SK-N-SH (cell line): ENCODE measurements at regions not wholly inside any gene's neighbourhood (a gene's known extent, or its start where the extent isn't known, plus 50 kb on each side); places are given as distances from the start of the nearest gene placed in this dataset.

Experiments
- CTCF ChIA-PET: fragments of 300-600, 350-600 bp; formaldehyde crosslinking; extraction: SDS; loops from one replicate; lab custom pipeline; 2021; lab: Yijun Ruan, JAX
- POLR2A ChIA-PET: fragments of 350-600 bp; sonication (Branson Sonifier 250); formaldehyde crosslinking; extraction: SDS; loops from one replicate; lab custom pipeline; 2020; ENCODE audit warnings: antibody characterized with exemption, inconsistent platforms; lab: Yijun Ruan, JAX
- DNase-seq: peaks from one replicate; pipeline ENCODE4 v3.0.0; 2012
- H2AFZ ChIP-seq: fragments of 200-600 bp; sonication (generic); 2 replicates; pipeline ENCODE4 v1.8.1; 2016; ENCODE audit warnings: antibody characterized with exemption, mild to moderate bottlenecking, low read depth
- H3F3A ChIP-seq: fragments of 200-600 bp; sonication (generic); replicated peaks from 2 replicates; pipeline ENCODE3; 2016; ENCODE audit warnings: antibody characterized with exemption, mild to moderate bottlenecking; ENCODE audit not compliant: insufficient read depth
- H3K27ac ChIP-seq, 2 experiments: fragments of 200-500 bp in 1 of 2; fragments of 200-600 bp in 1 of 2; sonication (Bioruptor generic) in 1 of 2; sonication (generic), shearing (Covaris generic) in 1 of 2; 2 replicates each; pipeline versions ENCODE4 v1.5.1 to v1.6.1; 2014 to 2016; ENCODE audit warnings: low read depth in 2 of 2, inconsistent platforms in 1 of 2, low read length in 1 of 2, mild to moderate bottlenecking in 1 of 2, mixed read lengths in 1 of 2
- H3K27me3 ChIP-seq: fragments of 200-600 bp; sonication (generic), shearing (Covaris generic); 2 replicates; pipeline ENCODE4 v1.6.1; 2016; ENCODE audit warnings: mixed run types; ENCODE audit not compliant: insufficient read depth
- H3K36me3 ChIP-seq, 2 experiments: fragments of 200-500 bp in 1 of 2; fragments of 200-600 bp in 1 of 2; sonication (Bioruptor generic) in 1 of 2; sonication (generic) in 1 of 2; replicated peaks in 1 of 2; 2 replicates each; pipeline versions ENCODE3 to v1.5.1; 2014 to 2016; ENCODE audit warnings: low read length in 1 of 2, mild to moderate bottlenecking in 1 of 2; ENCODE audit not compliant: insufficient read depth in 2 of 2, control insufficient read depth in 1 of 2
- H3K4me1 ChIP-seq, 2 experiments: fragments of 200-500 bp in 1 of 2; fragments of 200-600 bp in 1 of 2; sonication (Bioruptor generic) in 1 of 2; sonication (generic), shearing (Covaris generic) in 1 of 2; 2 replicates each; pipeline versions ENCODE4 v1.5.1 to v1.6.1; 2014 to 2016; ENCODE audit warnings: low read depth in 1 of 2, low read length in 1 of 2, mixed run types in 1 of 2; ENCODE audit not compliant: insufficient read depth in 2 of 2, control insufficient read depth in 1 of 2
- H3K4me2 ChIP-seq: fragments of 200-600 bp; sonication (generic), shearing (Covaris generic); 2 replicates; pipeline ENCODE4 v1.6.1; 2017; ENCODE audit warnings: mixed run types
- H3K4me3 ChIP-seq, 2 experiments: fragments of 200-500 bp in 1 of 2; fragments of 200-600 bp in 1 of 2; sonication (Bioruptor generic) in 1 of 2; sonication (generic), shearing (Covaris generic) in 1 of 2; 2 replicates each; pipeline versions ENCODE4 v1.5.1 to v1.8.1; 2014 to 2016; ENCODE audit warnings: low read depth in 2 of 2, inconsistent platforms in 1 of 2, low read length in 1 of 2, mild to moderate bottlenecking in 1 of 2, mixed read lengths in 1 of 2, moderate library complexity in 1 of 2
- H3K79me2 ChIP-seq: fragments of 200-600 bp; sonication (generic); 2 replicates; pipeline ENCODE4 v1.8.1; 2017; ENCODE audit warnings: mild to moderate bottlenecking; ENCODE audit not compliant: insufficient read depth
- H3K9ac ChIP-seq: fragments of 200-600 bp; sonication (generic); 2 replicates; pipeline ENCODE4 v1.6.1; 2017; ENCODE audit warnings: mixed run types
- H3K9me2 ChIP-seq: fragments of 200-600 bp; sonication (generic); 2 replicates; pipeline ENCODE4 v1.6.1; 2017; ENCODE audit warnings: mixed run types
- H3K9me3 ChIP-seq: fragments of 200-600 bp; sonication (generic); 2 replicates; pipeline ENCODE4 v1.6.1; 2017; ENCODE audit warnings: mixed run types, mild to moderate bottlenecking, moderate library complexity
- H4K20me1 ChIP-seq: fragments of 200-600 bp; sonication (generic); 2 replicates; pipeline ENCODE4 v1.6.1; 2017; ENCODE audit warnings: mild to moderate bottlenecking, mixed run types; ENCODE audit not compliant: insufficient read depth
- CHD2 ChIP-seq: fragments of 150-350 bp; IDR thresholded peaks from 2 replicates; pipeline ENCODE4 v1.6.1; 2018; ENCODE audit warnings: low read length; ENCODE audit not compliant: partially characterized antibody
- ELF1 ChIP-seq: IDR thresholded peaks from 2 replicates; pipeline ENCODE4 v1.4.0; 2012
- EP300 ChIP-seq, 2 experiments: IDR thresholded peaks; 2 replicates each; pipeline versions ENCODE4 v1.4.0 to v1.6.1; 2012; ENCODE audit warnings: borderline replicate concordance in 1 of 2, low read depth in 1 of 2, low read length in 1 of 2
- FOSL2 ChIP-seq: IDR thresholded peaks from 2 replicates; pipeline ENCODE4 v1.4.0; 2012; ENCODE audit warnings: low read depth, mild to moderate bottlenecking, moderate library complexity, borderline replicate concordance
- GABPA ChIP-seq: IDR thresholded peaks from 2 replicates; pipeline ENCODE4 v1.4.0; 2012; ENCODE audit warnings: low read depth, mild to moderate bottlenecking
- GATA2 ChIP-seq: sonication (generic); formaldehyde crosslinking; IDR thresholded peaks from 2 replicates; pipeline ENCODE4 v1.5.0; 2020; ENCODE audit warnings: mild to moderate bottlenecking, missing genetic modification reagents
- IRF3 ChIP-seq: fragments of 150-350 bp; IDR thresholded peaks from 2 replicates; pipeline ENCODE4 v1.6.1; 2016; ENCODE audit warnings: mild to moderate bottlenecking, low read depth, low read length
- JUND ChIP-seq: IDR thresholded peaks from 2 replicates; pipeline ENCODE4 v1.4.0; 2012
- MEF2A ChIP-seq: IDR thresholded peaks from 2 replicates; pipeline ENCODE4 v1.4.0; 2012; ENCODE audit warnings: low read depth, borderline replicate concordance
- MXI1 ChIP-seq: IDR thresholded peaks from 2 replicates; pipeline ENCODE4 v1.6.1; 2012; ENCODE audit warnings: mild to moderate bottlenecking, low read depth, low read length, improper control_type of control experiment
- NFIC ChIP-seq: IDR thresholded peaks from 2 replicates; pipeline ENCODE4 v1.4.0; 2012; ENCODE audit warnings: borderline replicate concordance
- PBX3 ChIP-seq: IDR thresholded peaks from 2 replicates; pipeline ENCODE4; 2012
- POLR2AphosphoS5 ChIP-seq: IDR thresholded peaks from 2 replicates; pipeline ENCODE4 v1.6.1; 2012; ENCODE audit warnings: low read depth, low read length
- RAD21 ChIP-seq: IDR thresholded peaks from 2 replicates; pipeline ENCODE4 v1.6.1; 2012; ENCODE audit warnings: mild to moderate bottlenecking, low read length
- RCOR1 ChIP-seq: fragments of 150-350 bp; IDR thresholded peaks from 2 replicates; pipeline ENCODE4 v1.6.1; 2017; ENCODE audit warnings: antibody characterized with exemption, low read length
- RFX5 ChIP-seq: IDR thresholded peaks from 2 replicates; pipeline ENCODE4 v1.6.1; 2012; ENCODE audit warnings: mild to moderate bottlenecking, improper control_type of control experiment, low read length
- SIN3A ChIP-seq: IDR thresholded peaks from 2 replicates; pipeline ENCODE4 v1.6.1; 2012; ENCODE audit warnings: low read depth, mild to moderate bottlenecking, low read length, moderate library complexity, borderline replicate concordance
- TAF1 ChIP-seq: IDR thresholded peaks from 2 replicates; pipeline ENCODE4 v1.6.1; 2012; ENCODE audit warnings: low read depth, mild to moderate bottlenecking, low read length, moderate library complexity, borderline replicate concordance
- TCF12 ChIP-seq: IDR thresholded peaks from 2 replicates; pipeline ENCODE4 v1.4.0; 2012
- YY1 ChIP-seq: IDR thresholded peaks from 2 replicates; pipeline ENCODE4 v1.4.0; 2012; ENCODE audit warnings: low read depth, mild to moderate bottlenecking
- WGBS: methylation state at CpG from one replicate; pipeline ENCODE4 v1.1.6; 2017; ENCODE audit warnings: low lambda C conversion rate; 5-methylcytosine and 5-hydroxymethylcytosine counted together
- TF ChIP-seq, protein P1 (sequence below): fragments of 200-600 bp; sonication (generic); IDR thresholded peaks from 2 replicates; pipeline ENCODE4 v1.6.1; 2017; ENCODE audit warnings: antibody characterized with exemption, mild to moderate bottlenecking, moderate library complexity

DNA sequence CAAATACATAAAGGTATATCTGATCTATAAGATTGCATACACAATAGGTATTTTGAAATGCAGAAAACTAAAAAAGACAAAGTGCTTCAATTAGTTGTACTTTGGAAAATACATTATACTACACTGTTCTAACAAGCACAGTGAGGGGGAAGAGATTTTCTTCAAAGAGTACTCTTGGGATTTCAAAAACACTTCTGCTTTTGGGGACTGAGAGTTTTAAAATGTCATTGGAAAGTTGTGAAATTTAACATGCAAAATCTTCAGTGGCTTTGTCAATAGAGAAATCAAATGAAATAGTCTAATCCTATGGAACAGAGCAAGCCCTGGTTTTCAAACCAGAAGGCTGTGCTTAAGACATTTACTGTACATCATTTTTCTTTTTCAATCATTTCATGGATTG is 322.2 kb upstream of the SEMA6D start:
- no peak overlapping the region for H3K4me3 ChIP-seq
- ChIA-PET CTCF (interaction anchor here (2.2 kb wide), 1 partner anchor 21 kb away, joined by 7 read pairs; no protein-coding TSS in a partner anchor), POLR2A (no interaction called here)
- H3F3A ChIP-seq, result no peaks in the 10 kb centered on the region
- no peaks in the 10 kb centered on the region for H3K27me3 ChIP-seq
- H3K9me2 ChIP-seq, result no peaks in the 10 kb centered on the region
- no peak overlapping the region for H3K9ac ChIP-seq
- no peaks in the 10 kb centered on the region for H4K20me1 ChIP-seq
- H3K4me2 ChIP-seq, result no peak overlapping the region
- DNase-seq, result no peak
- TF ChIP-seq FOSL2, result no peak
- no peak for TF ChIP-seq GATA2 (CRISPR knock-in tag)
- no peak for TF ChIP-seq RAD21
- no peak for TF ChIP-seq YY1
- no peak for TF ChIP-seq PBX3
- no peak for TF ChIP-seq NFIC
- TF ChIP-seq MXI1, result no peak
- no peak for TF ChIP-seq SIN3A
- no peak for TF ChIP-seq RCOR1
- no peak for TF ChIP-seq RFX5
- TF ChIP-seq JUND, result no peak
- TF ChIP-seq GABPA, result no peak
- TF ChIP-seq EP300 (IDR thresholded peaks at IDR 0.05; ENCODE audit: borderline replicate concordance in 1 of 2, low read depth in 1 of 2, low read length in 1 of 2), result no peak
- no peak for TF ChIP-seq TAF1
- TF ChIP-seq MEF2A, result no peak
- TF ChIP-seq, all 33 proteins: peak for 0
- H2AFZ ChIP-seq, result no peak overlapping the region
- H3K36me3 ChIP-seq, result no peaks in the 10 kb centered on the region
- no peaks in the 10 kb centered on the region for H3K9me3 ChIP-seq
- H3K27ac ChIP-seq, result no peak overlapping the region
- peaks cover 0 to 11% of the 10 kb centered on the region in 2 experiments; a peak in 3 of 4 replicates for H3K4me1 ChIP-seq
- H3K79me2 ChIP-seq, result no peaks in the 10 kb centered on the region

GRCh38 chr15:47397655-47398054 is 319.6 kb upstream of the SEMA6D start:
- no peaks in the 10 kb centered on the region for H3K27me3 ChIP-seq
- no peaks in the 10 kb centered on the region for H3K9me2 ChIP-seq
- H3K9ac ChIP-seq, result no peak overlapping the region
- POLR2A ChIA-PET, result no interaction called here
- no peak overlapping the region for H3K4me3 ChIP-seq
- WGBS, result 43% methylated on average over 2 of the region's 2 CpGs
- no peak for DNase-seq
- TF ChIP-seq PBX3 (no peak), NFIC (no peak), POLR2AphosphoS5 (no peak), TCF12 (no peak), ELF1 (no peak), IRF3 (no peak), CHD2 (no peak)
- TF ChIP-seq, protein P1, sequence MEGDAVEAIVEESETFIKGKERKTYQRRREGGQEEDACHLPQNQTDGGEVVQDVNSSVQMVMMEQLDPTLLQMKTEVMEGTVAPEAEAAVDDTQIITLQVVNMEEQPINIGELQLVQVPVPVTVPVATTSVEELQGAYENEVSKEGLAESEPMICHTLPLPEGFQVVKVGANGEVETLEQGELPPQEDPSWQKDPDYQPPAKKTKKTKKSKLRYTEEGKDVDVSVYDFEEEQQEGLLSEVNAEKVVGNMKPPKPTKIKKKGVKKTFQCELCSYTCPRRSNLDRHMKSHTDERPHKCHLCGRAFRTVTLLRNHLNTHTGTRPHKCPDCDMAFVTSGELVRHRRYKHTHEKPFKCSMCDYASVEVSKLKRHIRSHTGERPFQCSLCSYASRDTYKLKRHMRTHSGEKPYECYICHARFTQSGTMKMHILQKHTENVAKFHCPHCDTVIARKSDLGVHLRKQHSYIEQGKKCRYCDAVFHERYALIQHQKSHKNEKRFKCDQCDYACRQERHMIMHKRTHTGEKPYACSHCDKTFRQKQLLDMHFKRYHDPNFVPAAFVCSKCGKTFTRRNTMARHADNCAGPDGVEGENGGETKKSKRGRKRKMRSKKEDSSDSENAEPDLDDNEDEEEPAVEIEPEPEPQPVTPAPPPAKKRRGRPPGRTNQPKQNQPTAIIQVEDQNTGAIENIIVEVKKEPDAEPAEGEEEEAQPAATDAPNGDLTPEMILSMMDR, result no peak
- TF ChIP-seq, all 33 proteins: peak for 0
- H3K36me3 ChIP-seq, result no peaks in the 10 kb centered on the region
- H3K4me2 ChIP-seq, result no peak overlapping the region
- H4K20me1 ChIP-seq, result no peaks in the 10 kb centered on the region
- H2AFZ ChIP-seq, result no peak overlapping the region
- H3K79me2 ChIP-seq, result no peaks in the 10 kb centered on the region
- no peaks in the 10 kb centered on the region for H3K9me3 ChIP-seq
- CTCF ChIA-PET, result interaction anchor here (0.6 to 1.5 kb wide), 3 partner anchors 14 to 341 kb away, joined by 3 to 6 read pairs (median 3); no protein-coding TSS in a partner anchor
- H3K27ac ChIP-seq, result no peak overlapping the region
- peaks cover 0 to 11% of the 10 kb centered on the region in 2 experiments; a peak in 3 of 4 replicates for H3K4me1 ChIP-seq
- H3F3A ChIP-seq, result no peaks in the 10 kb centered on the region
